ENCODE measurements at regions not wholly inside any gene's neighbourhood (a gene's known extent, or its start where the extent isn't known, plus 50 kb on each side); places are given as distances from the start of the nearest gene placed in this dataset.

DNA sequence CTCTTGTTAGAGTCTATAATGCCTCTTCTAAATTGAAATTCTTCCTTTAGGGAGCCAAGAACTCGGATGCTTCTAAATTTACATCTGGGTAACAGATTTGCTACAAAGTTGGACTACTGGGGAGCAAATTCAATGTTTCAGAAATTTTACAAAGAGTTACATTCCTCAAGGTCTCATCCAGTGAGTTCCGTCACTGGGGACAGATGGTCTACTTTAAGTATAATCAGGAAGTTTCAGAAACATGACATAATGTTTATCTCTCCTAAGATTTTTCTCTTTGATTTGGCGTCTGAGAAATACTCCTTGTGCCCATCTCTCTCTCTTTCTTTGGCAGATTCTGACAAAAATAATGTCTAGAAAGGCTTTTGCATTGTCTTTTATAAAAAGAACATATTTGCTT, 81.5 kb upstream of the MBNL2 start:
- TF ChIP-seq POLR2A (IDR thresholded peaks at IDR 0.05; ENCODE audit: low read depth, low read length), result no peak
- no peak for TF ChIP-seq POLR2AphosphoS5 (IDR thresholded peaks at IDR 0.05; ENCODE audit: low read depth, low read length)

Data from GM12892 (cell line).